GM12878 (cell line): ENCODE measurements at regions not wholly inside any gene's neighbourhood (a gene's known extent, or its start where the extent isn't known, plus 50 kb on each side); places are given as distances from the start of the nearest gene placed in this dataset.

Source experiments
- CEBPZ ChIP-seq: fragments of 150-350 bp; IDR thresholded peaks from 2 replicates; pipeline ENCODE4 v1.6.1; 2016; ENCODE audit warnings: low read depth, low read length
- E2F4 ChIP-seq: IDR thresholded peaks from 2 replicates; pipeline ENCODE4 v1.6.1; 2012; ENCODE audit warnings: low read depth, low read length, improper control_type of control experiment
- HCFC1 ChIP-seq: fragments of 150-350 bp; IDR thresholded peaks from 2 replicates; pipeline ENCODE4 v1.6.1; 2014; ENCODE audit warnings: low read length
- IKZF2 ChIP-seq, 2 experiments: fragments of 450-650 bp; IDR thresholded peaks; 2 replicates each; pipeline ENCODE4 v1.6.1; 2017; ENCODE audit warnings: mild to moderate bottlenecking in 2 of 2, moderate library complexity in 2 of 2
- NBN ChIP-seq: fragments of 450-650 bp; IDR thresholded peaks from 2 replicates; pipeline ENCODE4 v1.6.1; 2016
- NR2F1 ChIP-seq: fragments of 450-650 bp; conservative IDR thresholded peaks from 2 replicates; pipeline ENCODE4 v1.6.1; 2017; ENCODE audit warnings: mild to moderate bottlenecking
- RB1 ChIP-seq: fragments of 450-650 bp; formaldehyde crosslinking; IDR thresholded peaks from 2 replicates; pipeline ENCODE4 v1.6.1; 2017; ENCODE audit warnings: mild to moderate bottlenecking, borderline replicate concordance
- RUNX3 ChIP-seq: IDR thresholded peaks from 2 replicates; pipeline ENCODE4 v1.6.1; 2012; ENCODE audit warnings: low read length, inconsistent platforms
- SPI1 ChIP-seq: IDR thresholded peaks from 2 replicates; pipeline ENCODE4 v1.6.1; 2011; ENCODE audit warnings: low read depth, mild to moderate bottlenecking, low read length, moderate library complexity, borderline replicate concordance; ENCODE audit not compliant: insufficient read depth
- ZSCAN29 ChIP-seq: fragments of 450-650 bp; IDR thresholded peaks from 2 replicates; pipeline ENCODE4 v1.6.1; 2017; ENCODE audit warnings: mild to moderate bottlenecking, moderate library complexity

GRCh38 chr6:44698602-44699001 is 311.1 kb downstream of the CDC5L start (continued):
- TF ChIP-seq ZSCAN29 (no peak), RB1 (no peak), E2F4 (no peak), RUNX3 (no peak), CEBPZ (no peak), SPI1 (no peak), NBN (no peak), HCFC1 (no peak), NR2F1 (no peak), IKZF2 (IDR thresholded peaks at IDR 0.05) (no peak)
- TF ChIP-seq, all 136 proteins: peak for 0
